GM23338 (cell line): ENCODE measurements at regions not wholly inside any gene's neighbourhood (a gene's known extent, or its start where the extent isn't known, plus 50 kb on each side); places are given as distances from the start of the nearest gene placed in this dataset.

Experiments
- CREB1 ChIP-seq: fragments of 250-450 bp; sonication (Bioruptor Pico); IDR thresholded peaks from 2 replicates; pipeline ENCODE4 v1.5.0; 2020; ENCODE audit warnings: low read depth, mild to moderate bottlenecking, moderate library complexity
- EZH2 ChIP-seq: fragments of 200-600 bp; sonication (generic); IDR thresholded peaks from one replicate; pipeline ENCODE4 v1.8.0; 2017; ENCODE audit warnings: antibody characterized with exemption, mild to moderate bottlenecking, low read depth; ENCODE audit not compliant: unreplicated experiment
- JUNB ChIP-seq: IDR thresholded peaks from one replicate; pipeline ENCODE4 v1.6.1; 2016; ENCODE audit warnings: antibody characterized with exemption; ENCODE audit not compliant: unreplicated experiment
- POLR2AphosphoS5 ChIP-seq: IDR thresholded peaks from 2 replicates; pipeline ENCODE4 v1.6.1; 2016; ENCODE audit warnings: antibody characterized with exemption, low read depth
- ZNF114 ChIP-seq: fragments of 250-450 bp; sonication (Bioruptor Pico); IDR thresholded peaks from 2 replicates; pipeline ENCODE4 v1.5.0; 2020; ENCODE audit warnings: mild to moderate bottlenecking, moderate library complexity
- TF ChIP-seq, protein P1 (sequence below), 2 experiments: fragments of 200-600 bp in 1 of 2; sonication (generic) in 1 of 2; conservative IDR thresholded peaks; 2 replicates each; pipeline versions ENCODE4 v1.5.1 to v1.6.1; 2016 to 2017; ENCODE audit warnings: antibody characterized with exemption in 2 of 2, low read depth in 2 of 2, mild to moderate bottlenecking in 2 of 2, moderate library complexity in 1 of 2
- TF ChIP-seq, protein P2 (sequence below): IDR thresholded peaks from one replicate; pipeline ENCODE4 v1.6.1; 2018; ENCODE audit warnings: antibody characterized with exemption; ENCODE audit not compliant: unreplicated experiment
- TF ChIP-seq, protein P3 (sequence below): fragments of 250-450 bp; sonication (Bioruptor Pico); IDR thresholded peaks from 2 replicates; pipeline ENCODE4 v1.5.0; 2020; ENCODE audit warnings: mild to moderate bottlenecking, moderate library complexity

DNA sequence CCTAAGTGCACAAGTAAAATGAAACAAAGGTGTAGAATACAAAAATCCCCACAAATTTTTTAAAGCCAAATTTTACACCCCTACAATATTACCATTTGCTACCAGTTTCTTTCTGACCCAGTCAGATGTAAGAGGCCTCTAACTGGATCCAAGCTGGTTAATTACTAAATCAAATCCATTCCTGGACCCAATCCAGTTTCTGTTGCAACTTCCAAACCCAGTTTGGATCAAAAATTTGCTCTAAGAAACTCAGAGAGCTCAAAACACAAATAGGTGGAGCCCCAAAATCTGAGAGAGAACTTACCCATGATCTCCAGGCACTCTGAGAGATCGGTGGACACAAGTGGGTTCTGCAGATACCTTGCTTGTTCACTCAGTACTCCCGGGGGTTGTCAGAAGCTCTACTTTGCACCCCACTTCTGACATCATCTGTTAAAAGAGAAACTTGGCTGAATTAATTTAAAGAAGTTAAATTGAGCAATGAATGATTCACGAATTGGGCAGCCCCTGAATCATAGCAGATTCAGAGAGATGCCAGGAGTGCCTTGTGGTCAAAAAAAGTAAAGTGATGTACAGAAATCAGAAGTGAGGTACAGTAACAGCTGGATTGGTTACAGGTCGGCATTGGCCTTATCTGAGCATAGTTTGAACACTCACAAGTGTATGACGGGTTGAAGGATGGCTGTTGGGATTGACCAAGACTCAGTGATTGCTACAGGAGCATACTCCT lies 448.0 kb downstream of the KCNT2 start:
- no peak for TF ChIP-seq ZNF114 (CRISPR knock-in tag)
- TF ChIP-seq, protein P1, sequence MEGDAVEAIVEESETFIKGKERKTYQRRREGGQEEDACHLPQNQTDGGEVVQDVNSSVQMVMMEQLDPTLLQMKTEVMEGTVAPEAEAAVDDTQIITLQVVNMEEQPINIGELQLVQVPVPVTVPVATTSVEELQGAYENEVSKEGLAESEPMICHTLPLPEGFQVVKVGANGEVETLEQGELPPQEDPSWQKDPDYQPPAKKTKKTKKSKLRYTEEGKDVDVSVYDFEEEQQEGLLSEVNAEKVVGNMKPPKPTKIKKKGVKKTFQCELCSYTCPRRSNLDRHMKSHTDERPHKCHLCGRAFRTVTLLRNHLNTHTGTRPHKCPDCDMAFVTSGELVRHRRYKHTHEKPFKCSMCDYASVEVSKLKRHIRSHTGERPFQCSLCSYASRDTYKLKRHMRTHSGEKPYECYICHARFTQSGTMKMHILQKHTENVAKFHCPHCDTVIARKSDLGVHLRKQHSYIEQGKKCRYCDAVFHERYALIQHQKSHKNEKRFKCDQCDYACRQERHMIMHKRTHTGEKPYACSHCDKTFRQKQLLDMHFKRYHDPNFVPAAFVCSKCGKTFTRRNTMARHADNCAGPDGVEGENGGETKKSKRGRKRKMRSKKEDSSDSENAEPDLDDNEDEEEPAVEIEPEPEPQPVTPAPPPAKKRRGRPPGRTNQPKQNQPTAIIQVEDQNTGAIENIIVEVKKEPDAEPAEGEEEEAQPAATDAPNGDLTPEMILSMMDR (conservative IDR thresholded peaks at IDR 0.05; ENCODE audit: low read depth in 2 of 2), result no peak
- TF ChIP-seq JUNB, result no peak
- no peak for TF ChIP-seq EZH2
- TF ChIP-seq POLR2AphosphoS5, result no peak
- no peak for TF ChIP-seq CREB1 (CRISPR knock-in tag)
- TF ChIP-seq, protein P2, sequence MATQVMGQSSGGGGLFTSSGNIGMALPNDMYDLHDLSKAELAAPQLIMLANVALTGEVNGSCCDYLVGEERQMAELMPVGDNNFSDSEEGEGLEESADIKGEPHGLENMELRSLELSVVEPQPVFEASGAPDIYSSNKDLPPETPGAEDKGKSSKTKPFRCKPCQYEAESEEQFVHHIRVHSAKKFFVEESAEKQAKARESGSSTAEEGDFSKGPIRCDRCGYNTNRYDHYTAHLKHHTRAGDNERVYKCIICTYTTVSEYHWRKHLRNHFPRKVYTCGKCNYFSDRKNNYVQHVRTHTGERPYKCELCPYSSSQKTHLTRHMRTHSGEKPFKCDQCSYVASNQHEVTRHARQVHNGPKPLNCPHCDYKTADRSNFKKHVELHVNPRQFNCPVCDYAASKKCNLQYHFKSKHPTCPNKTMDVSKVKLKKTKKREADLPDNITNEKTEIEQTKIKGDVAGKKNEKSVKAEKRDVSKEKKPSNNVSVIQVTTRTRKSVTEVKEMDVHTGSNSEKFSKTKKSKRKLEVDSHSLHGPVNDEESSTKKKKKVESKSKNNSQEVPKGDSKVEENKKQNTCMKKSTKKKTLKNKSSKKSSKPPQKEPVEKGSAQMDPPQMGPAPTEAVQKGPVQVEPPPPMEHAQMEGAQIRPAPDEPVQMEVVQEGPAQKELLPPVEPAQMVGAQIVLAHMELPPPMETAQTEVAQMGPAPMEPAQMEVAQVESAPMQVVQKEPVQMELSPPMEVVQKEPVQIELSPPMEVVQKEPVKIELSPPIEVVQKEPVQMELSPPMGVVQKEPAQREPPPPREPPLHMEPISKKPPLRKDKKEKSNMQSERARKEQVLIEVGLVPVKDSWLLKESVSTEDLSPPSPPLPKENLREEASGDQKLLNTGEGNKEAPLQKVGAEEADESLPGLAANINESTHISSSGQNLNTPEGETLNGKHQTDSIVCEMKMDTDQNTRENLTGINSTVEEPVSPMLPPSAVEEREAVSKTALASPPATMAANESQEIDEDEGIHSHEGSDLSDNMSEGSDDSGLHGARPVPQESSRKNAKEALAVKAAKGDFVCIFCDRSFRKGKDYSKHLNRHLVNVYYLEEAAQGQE, result no peak
- TF ChIP-seq, protein P3, sequence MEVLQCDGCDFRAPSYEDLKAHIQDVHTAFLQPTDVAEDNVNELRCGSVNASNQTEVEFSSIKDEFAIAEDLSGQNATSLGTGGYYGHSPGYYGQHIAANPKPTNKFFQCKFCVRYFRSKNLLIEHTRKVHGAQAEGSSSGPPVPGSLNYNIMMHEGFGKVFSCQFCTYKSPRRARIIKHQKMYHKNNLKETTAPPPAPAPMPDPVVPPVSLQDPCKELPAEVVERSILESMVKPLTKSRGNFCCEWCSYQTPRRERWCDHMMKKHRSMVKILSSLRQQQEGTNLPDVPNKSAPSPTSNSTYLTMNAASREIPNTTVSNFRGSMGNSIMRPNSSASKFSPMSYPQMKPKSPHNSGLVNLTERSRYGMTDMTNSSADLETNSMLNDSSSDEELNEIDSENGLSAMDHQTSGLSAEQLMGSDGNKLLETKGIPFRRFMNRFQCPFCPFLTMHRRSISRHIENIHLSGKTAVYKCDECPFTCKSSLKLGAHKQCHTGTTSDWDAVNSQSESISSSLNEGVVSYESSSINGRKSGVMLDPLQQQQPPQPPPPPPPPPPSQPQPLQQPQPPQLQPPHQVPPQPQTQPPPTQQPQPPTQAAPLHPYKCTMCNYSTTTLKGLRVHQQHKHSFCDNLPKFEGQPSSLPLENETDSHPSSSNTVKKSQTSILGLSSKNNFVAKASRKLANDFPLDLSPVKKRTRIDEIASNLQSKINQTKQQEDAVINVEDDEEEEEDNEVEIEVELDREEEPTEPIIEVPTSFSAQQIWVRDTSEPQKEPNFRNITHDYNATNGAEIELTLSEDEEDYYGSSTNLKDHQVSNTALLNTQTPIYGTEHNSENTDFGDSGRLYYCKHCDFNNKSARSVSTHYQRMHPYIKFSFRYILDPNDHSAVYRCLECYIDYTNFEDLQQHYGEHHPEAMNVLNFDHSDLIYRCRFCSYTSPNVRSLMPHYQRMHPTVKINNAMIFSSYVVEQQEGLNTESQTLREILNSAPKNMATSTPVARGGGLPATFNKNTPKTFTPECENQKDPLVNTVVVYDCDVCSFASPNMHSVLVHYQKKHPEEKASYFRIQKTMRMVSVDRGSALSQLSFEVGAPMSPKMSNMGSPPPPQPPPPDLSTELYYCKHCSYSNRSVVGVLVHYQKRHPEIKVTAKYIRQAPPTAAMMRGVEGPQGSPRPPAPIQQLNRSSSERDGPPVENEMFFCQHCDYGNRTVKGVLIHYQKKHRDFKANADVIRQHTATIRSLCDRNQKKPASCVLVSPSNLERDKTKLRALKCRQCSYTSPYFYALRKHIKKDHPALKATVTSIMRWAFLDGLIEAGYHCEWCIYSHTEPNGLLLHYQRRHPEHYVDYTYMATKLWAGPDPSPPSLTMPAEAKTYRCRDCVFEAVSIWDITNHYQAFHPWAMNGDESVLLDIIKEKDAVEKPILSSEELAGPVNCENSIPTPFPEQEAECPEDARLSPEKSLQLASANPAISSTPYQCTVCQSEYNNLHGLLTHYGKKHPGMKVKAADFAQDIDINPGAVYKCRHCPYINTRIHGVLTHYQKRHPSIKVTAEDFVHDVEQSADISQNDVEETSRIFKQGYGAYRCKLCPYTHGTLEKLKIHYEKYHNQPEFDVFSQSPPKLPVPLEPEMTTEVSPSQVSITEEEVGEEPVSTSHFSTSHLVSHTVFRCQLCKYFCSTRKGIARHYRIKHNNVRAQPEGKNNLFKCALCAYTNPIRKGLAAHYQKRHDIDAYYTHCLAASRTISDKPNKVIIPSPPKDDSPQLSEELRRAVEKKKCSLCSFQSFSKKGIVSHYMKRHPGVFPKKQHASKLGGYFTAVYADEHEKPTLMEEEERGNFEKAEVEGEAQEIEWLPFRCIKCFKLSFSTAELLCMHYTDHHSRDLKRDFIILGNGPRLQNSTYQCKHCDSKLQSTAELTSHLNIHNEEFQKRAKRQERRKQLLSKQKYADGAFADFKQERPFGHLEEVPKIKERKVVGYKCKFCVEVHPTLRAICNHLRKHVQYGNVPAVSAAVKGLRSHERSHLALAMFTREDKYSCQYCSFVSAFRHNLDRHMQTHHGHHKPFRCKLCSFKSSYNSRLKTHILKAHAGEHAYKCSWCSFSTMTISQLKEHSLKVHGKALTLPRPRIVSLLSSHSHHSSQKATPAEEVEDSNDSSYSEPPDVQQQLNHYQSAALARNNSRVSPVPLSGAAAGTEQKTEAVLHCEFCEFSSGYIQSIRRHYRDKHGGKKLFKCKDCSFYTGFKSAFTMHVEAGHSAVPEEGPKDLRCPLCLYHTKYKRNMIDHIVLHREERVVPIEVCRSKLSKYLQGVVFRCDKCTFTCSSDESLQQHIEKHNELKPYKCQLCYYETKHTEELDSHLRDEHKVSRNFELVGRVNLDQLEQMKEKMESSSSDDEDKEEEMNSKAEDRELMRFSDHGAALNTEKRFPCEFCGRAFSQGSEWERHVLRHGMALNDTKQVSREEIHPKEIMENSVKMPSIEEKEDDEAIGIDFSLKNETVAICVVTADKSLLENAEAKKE (CRISPR knock-in tag), result no peak
